ENCODE measurements at regions not wholly inside any gene's neighbourhood (a gene's known extent, or its start where the extent isn't known, plus 50 kb on each side); places are given as distances from the start of the nearest gene placed in this dataset.

DNA sequence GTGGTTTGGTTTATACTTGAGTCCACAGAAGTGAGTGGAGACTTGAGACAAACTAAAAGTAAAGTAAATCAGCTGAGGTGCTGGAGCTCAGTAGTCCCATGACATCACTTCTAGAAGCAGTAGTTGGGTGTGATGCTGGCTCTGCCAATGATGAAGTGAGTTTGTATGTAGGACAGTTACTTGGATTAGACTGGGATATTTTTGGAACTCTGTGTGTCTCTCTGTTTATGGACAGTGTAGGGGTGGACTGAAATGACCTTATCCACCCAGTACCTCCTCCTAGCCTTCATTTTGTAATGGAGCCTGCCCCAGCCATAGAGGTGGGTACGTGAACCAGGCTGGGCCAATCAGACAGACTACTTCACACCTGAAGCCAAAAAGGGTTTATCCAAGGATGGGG lies 52.2 kb downstream of the POLR1D start:
- Mint-ChIP-seq H3K36me3 (ENCODE audit: insufficient read depth, unreplicated experiment) (no peaks in the 10 kb centered on the region), H3K4me1 (ENCODE audit: low read depth, unreplicated experiment) (no peaks in the 10 kb centered on the region), H3K27me3 (ENCODE audit: unreplicated experiment) (no peaks in the 10 kb centered on the region), H3K9me3 (ENCODE audit: low read depth, unreplicated experiment) (no peaks in the 10 kb centered on the region), H3K27ac (ENCODE audit: unreplicated experiment) (no peak overlapping the region), H3K4me3 (ENCODE audit: low read depth, unreplicated experiment) (no peak overlapping the region)
- DNase-seq: no peak
- intact Hi-C loops (cut with micrococcal nuclease; ENCODE audit: unreplicated experiment): no loop called here
- no peak for TF ChIP-seq CTCF (IDR thresholded peaks at IDR 0.05; ENCODE audit: unreplicated experiment)
- CTCF ChIA-PET: no interaction called here
- no TSS peak for BruUV-seq (replicated peaks)

GRCh38 chr13:27678306-27679040 lies 56.8 kb downstream of the POLR1D start:
- no peaks in the 10 kb centered on the region for H3K36me3 Mint-ChIP-seq (ENCODE audit: insufficient read depth, unreplicated experiment)
- H3K4me1 Mint-ChIP-seq (ENCODE audit: low read depth, unreplicated experiment): no peaks in the 10 kb centered on the region
- CTCF ChIA-PET: no interaction called here
- H3K27ac Mint-ChIP-seq (ENCODE audit: unreplicated experiment): no peak overlapping the region
- no peaks in the 10 kb centered on the region for H3K9me3 Mint-ChIP-seq (ENCODE audit: low read depth, unreplicated experiment)
- TF ChIP-seq CTCF (IDR thresholded peaks at IDR 0.05; ENCODE audit: unreplicated experiment): no peak
- peaks cover 38% of the 10 kb centered on the region for H3K27me3 Mint-ChIP-seq (ENCODE audit: unreplicated experiment)
- no TSS peak for BruUV-seq (replicated peaks)
- no peak overlapping the region for H3K4me3 Mint-ChIP-seq (ENCODE audit: low read depth, unreplicated experiment)
- DNase-seq: no peak
- intact Hi-C loops (cut with micrococcal nuclease; ENCODE audit: unreplicated experiment): no loop called here

DNA sequence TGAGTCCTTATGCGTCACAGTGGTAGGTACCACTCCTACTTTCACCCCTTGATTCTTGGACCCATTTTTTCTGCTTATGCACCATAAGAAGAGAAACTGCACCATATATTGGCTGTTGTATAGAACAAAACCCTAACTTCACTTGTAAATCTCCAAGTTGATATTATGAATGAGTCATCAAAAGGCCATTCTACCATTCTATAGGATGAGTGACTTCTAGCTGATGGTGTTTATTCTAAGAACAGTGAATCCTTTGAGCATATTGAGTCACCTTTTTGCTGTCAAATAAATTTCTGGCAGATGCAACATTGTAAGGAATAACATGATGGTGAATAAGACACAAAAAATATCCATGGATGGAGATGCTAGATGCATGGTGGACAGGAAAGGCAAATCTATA lies 57.7 kb downstream of the POLR1D start:
- no peaks in the 10 kb centered on the region for H3K9me3 Mint-ChIP-seq (ENCODE audit: low read depth, unreplicated experiment)
- no peak overlapping the region for H3K27ac Mint-ChIP-seq (ENCODE audit: unreplicated experiment)
- intact Hi-C loops (cut with micrococcal nuclease; ENCODE audit: unreplicated experiment): no loop called here
- no peaks in the 10 kb centered on the region for H3K36me3 Mint-ChIP-seq (ENCODE audit: insufficient read depth, unreplicated experiment)
- no peak for DNase-seq
- H3K4me1 Mint-ChIP-seq (ENCODE audit: low read depth, unreplicated experiment): no peaks in the 10 kb centered on the region
- peaks cover 40% of the 10 kb centered on the region for H3K27me3 Mint-ChIP-seq (ENCODE audit: unreplicated experiment)
- CTCF ChIA-PET: no interaction called here
- H3K4me3 Mint-ChIP-seq (ENCODE audit: low read depth, unreplicated experiment): no peak overlapping the region
- no TSS peak for BruUV-seq (replicated peaks)
- TF ChIP-seq CTCF (IDR thresholded peaks at IDR 0.05; ENCODE audit: unreplicated experiment): no peak

DNA sequence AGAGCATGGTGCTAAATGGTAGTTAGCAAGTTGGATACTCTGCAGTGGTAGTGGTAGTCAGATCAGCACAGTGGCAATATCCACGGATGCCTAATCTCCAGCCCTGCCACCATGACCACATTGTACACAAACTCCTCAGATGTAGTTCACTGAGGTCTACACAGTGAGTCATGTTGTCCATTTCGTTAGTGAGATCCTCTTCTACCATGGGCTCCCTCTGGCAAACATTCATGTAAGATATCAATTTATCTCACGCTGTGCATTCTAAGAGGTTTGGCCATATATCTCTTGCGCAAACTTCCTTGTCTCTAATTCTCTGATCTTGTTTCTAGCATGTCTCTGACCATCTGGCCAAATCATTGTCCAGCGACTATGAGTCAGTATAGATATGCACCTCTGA lies 58.2 kb downstream of the POLR1D start:
- CTCF ChIA-PET: no interaction called here

More for the DNA sequence above, 58.2 kb downstream of the POLR1D start:
- Mint-ChIP-seq H3K36me3 (ENCODE audit: insufficient read depth, unreplicated experiment) (no peaks in the 10 kb centered on the region), H3K27ac (ENCODE audit: unreplicated experiment) (no peak overlapping the region), H3K9me3 (ENCODE audit: low read depth, unreplicated experiment) (no peaks in the 10 kb centered on the region), H3K4me3 (ENCODE audit: low read depth, unreplicated experiment) (no peak overlapping the region), H3K4me1 (ENCODE audit: low read depth, unreplicated experiment) (no peaks in the 10 kb centered on the region), H3K27me3 (ENCODE audit: unreplicated experiment) (peaks cover 40% of the 10 kb centered on the region)
- intact Hi-C loops (cut with micrococcal nuclease; ENCODE audit: unreplicated experiment): no loop called here
- BruUV-seq (replicated peaks): no TSS peak
- DNase-seq: no peak
- no peak for TF ChIP-seq CTCF (IDR thresholded peaks at IDR 0.05; ENCODE audit: unreplicated experiment)

Measured in Calu3 (cell line).